GM23248 (cell line): ENCODE measurements at regions not wholly inside any gene's neighbourhood (a gene's known extent, or its start where the extent isn't known, plus 50 kb on each side); places are given as distances from the start of the nearest gene placed in this dataset.

Experiments
- DNase-seq: peaks from one replicate; pipeline ENCODE4 v3.0.0-alpha.2; 2015
- H2AFZ ChIP-seq: fragments of 200-600 bp; sonication (generic); 2 replicates; pipeline ENCODE4 v1.6.1; 2016; ENCODE audit warnings: antibody characterized with exemption
- H3F3A ChIP-seq: fragments of 200-600 bp; sonication (generic); 2 replicates; pipeline ENCODE4 v1.6.1; 2016; ENCODE audit warnings: mild to moderate bottlenecking, antibody characterized with exemption, mixed run types; ENCODE audit not compliant: insufficient read depth
- H3K27ac ChIP-seq: fragments of 200-600 bp; sonication (generic); 2 replicates; pipeline ENCODE4 v1.5.1; 2016; ENCODE audit warnings: mild to moderate bottlenecking
- H3K27me3 ChIP-seq: fragments of 200-600 bp; sonication (generic); replicated peaks from 2 replicates; pipeline ENCODE4 v1.6.1; 2016; ENCODE audit warnings: mild to moderate bottlenecking; ENCODE audit not compliant: insufficient read depth
- H3K36me3 ChIP-seq: fragments of 200-600 bp; sonication (generic); 2 replicates; pipeline ENCODE4 v1.6.1; 2016; ENCODE audit warnings: low read depth, mild to moderate bottlenecking
- H3K4me1 ChIP-seq: fragments of 200-600 bp; sonication (generic); 2 replicates; pipeline ENCODE4 v1.6.1; 2016; ENCODE audit warnings: mild to moderate bottlenecking; ENCODE audit not compliant: insufficient read depth
- H3K4me2 ChIP-seq: fragments of 200-600 bp; sonication (generic); one replicate; pipeline ENCODE4 v1.6.1; 2016; ENCODE audit warnings: mild to moderate bottlenecking; ENCODE audit not compliant: unreplicated experiment
- H3K4me3 ChIP-seq: fragments of 200-600 bp; sonication (generic); 2 replicates; pipeline ENCODE4 v1.5.1; 2016; ENCODE audit warnings: mild to moderate bottlenecking
- H3K79me2 ChIP-seq: fragments of 200-600 bp; sonication (generic); 2 replicates; pipeline ENCODE4 v1.6.1; 2016; ENCODE audit warnings: mild to moderate bottlenecking; ENCODE audit not compliant: insufficient read depth
- H3K9ac ChIP-seq: fragments of 200-600 bp; sonication (generic); 2 replicates; pipeline ENCODE4 v1.6.1; 2016; ENCODE audit warnings: mild to moderate bottlenecking
- H3K9me2 ChIP-seq: fragments of 200-600 bp; sonication (generic); 2 replicates; pipeline ENCODE4 v1.6.1; 2016; ENCODE audit warnings: mixed run types, mild to moderate bottlenecking, moderate library complexity; ENCODE audit not compliant: insufficient read depth
- H3K9me3 ChIP-seq: fragments of 200-600 bp; sonication (generic); one replicate; pipeline ENCODE4 v1.6.1; 2017; ENCODE audit warnings: low read depth
- H4K20me1 ChIP-seq: fragments of 200-600 bp; sonication (generic); 2 replicates; pipeline ENCODE4 v1.6.0; 2016; ENCODE audit not compliant: insufficient read depth
- EZH2 ChIP-seq: fragments of 200-600 bp; sonication (generic); IDR thresholded peaks from 2 replicates; pipeline ENCODE4 v1.6.1; 2018; ENCODE audit warnings: antibody characterized with exemption, mild to moderate bottlenecking; ENCODE audit not compliant: insufficient read depth, poor library complexity, severe bottlenecking
- EZH2phosphoT487 ChIP-seq: fragments of 200-600 bp; sonication (generic); IDR thresholded peaks from 2 replicates; pipeline ENCODE4 v1.6.1; 2018; ENCODE audit warnings: antibody characterized with exemption, moderate library complexity, mild to moderate bottlenecking, low read depth; ENCODE audit not compliant: insufficient read depth
- WGBS, 2 experiments: methylation state at CpG; one replicate each; pipeline ENCODE4 v1.1.6; 2015 to 2017; ENCODE audit warnings: low lambda C conversion rate in 2 of 2, low coverage in 1 of 2; ENCODE audit errors: missing lambda C conversion rate in 2 of 2; 5-methylcytosine and 5-hydroxymethylcytosine counted together
- in situ Hi-C: fragments of 300-500 bp; cut with MboI; formaldehyde crosslinking; loops from 2 replicates; pipeline ENCODE4 v1.15.0; 2020

GRCh38 chr5:121573721-121574382 lies 277.8 kb upstream of the FTMT start:
- Histone ChIP-seq H3K9me2 (no peaks in the 10 kb centered on the region), H2AFZ (no peak overlapping the region), H3K4me2 (no peak overlapping the region), H3K36me3 (no peaks in the 10 kb centered on the region), H3K27me3 (no peaks in the 10 kb centered on the region), H3K27ac (no peak overlapping the region), H3F3A (no peaks in the 10 kb centered on the region), H4K20me1 (no peaks in the 10 kb centered on the region), H3K9ac (no peak overlapping the region), H3K4me1 (no peaks in the 10 kb centered on the region), H3K79me2 (no peaks in the 10 kb centered on the region), H3K4me3 (no peak overlapping the region), H3K9me3 (no peaks in the 10 kb centered on the region)
- no peak for DNase-seq
- TF ChIP-seq EZH2phosphoT487, result no peak
- no peak for TF ChIP-seq EZH2
- in situ Hi-C loops, result no loop called here
- 0 to 2% methylated on average over 1 of the region's 1 CpG for WGBS, 2 experiments

DNA sequence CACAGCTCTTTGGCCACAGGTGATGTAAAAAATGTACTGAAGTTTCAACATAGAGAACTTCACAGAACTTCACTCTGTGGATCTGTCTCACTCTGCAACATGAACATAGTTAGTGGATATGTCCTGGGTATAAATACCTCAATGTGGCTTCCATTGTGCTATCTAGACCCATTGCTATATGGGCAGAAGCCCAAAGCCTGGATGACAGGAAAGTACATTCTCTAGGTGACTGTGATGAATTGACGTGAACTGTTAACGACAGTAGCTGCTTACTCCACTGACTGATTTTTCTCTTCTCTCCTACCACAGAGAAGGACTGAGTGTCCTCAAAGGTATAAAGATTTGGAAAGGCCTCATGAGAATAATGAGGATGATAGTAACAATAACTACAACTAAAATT lies 270.1 kb upstream of the FTMT start:
- DNase-seq, result no peak
- H3K9me3 ChIP-seq, result no peaks in the 10 kb centered on the region
- H3F3A ChIP-seq, result no peaks in the 10 kb centered on the region
- H3K36me3 ChIP-seq, result no peaks in the 10 kb centered on the region
- H3K4me2 ChIP-seq, result no peak overlapping the region
- H3K4me1 ChIP-seq, result no peaks in the 10 kb centered on the region
- no peaks in the 10 kb centered on the region for H3K9me2 ChIP-seq
- H3K79me2 ChIP-seq, result no peaks in the 10 kb centered on the region
- no peak overlapping the region for H2AFZ ChIP-seq
- H4K20me1 ChIP-seq, result no peaks in the 10 kb centered on the region
- in situ Hi-C loops, result no loop called here
- H3K9ac ChIP-seq, result no peak overlapping the region
- H3K27ac ChIP-seq, result no peak overlapping the region
- H3K27me3 ChIP-seq, result no peaks in the 10 kb centered on the region
- TF ChIP-seq EZH2 (no peak), EZH2phosphoT487 (no peak)
- no peak overlapping the region for H3K4me3 ChIP-seq
- WGBS, 2 experiments, result 54 to 63% methylated on average over 2 of the region's 2 CpGs

GRCh38 chr5:121596882-121597281 lies 254.8 kb upstream of the FTMT start:
- H3K9me3 ChIP-seq, result no peaks in the 10 kb centered on the region
- no peak overlapping the region for H3K4me3 ChIP-seq
- in situ Hi-C loops, result no loop called here
- 43 to 54% methylated on average over 3 of the region's 3 CpGs for WGBS, 2 experiments
- H3K27me3 ChIP-seq, result no peaks in the 10 kb centered on the region
- no peak overlapping the region for H3K4me2 ChIP-seq
- TF ChIP-seq EZH2 (no peak), EZH2phosphoT487 (no peak)
- H3K79me2 ChIP-seq, result no peaks in the 10 kb centered on the region
- H2AFZ ChIP-seq, result no peak overlapping the region
- no peaks in the 10 kb centered on the region for H3K36me3 ChIP-seq
- no peak for DNase-seq
- H3K9me2 ChIP-seq, result no peaks in the 10 kb centered on the region
- H3K4me1 ChIP-seq, result no peaks in the 10 kb centered on the region
- no peak overlapping the region for H3K9ac ChIP-seq
- H3F3A ChIP-seq, result no peaks in the 10 kb centered on the region
- H4K20me1 ChIP-seq, result no peaks in the 10 kb centered on the region
- no peak overlapping the region for H3K27ac ChIP-seq

DNA sequence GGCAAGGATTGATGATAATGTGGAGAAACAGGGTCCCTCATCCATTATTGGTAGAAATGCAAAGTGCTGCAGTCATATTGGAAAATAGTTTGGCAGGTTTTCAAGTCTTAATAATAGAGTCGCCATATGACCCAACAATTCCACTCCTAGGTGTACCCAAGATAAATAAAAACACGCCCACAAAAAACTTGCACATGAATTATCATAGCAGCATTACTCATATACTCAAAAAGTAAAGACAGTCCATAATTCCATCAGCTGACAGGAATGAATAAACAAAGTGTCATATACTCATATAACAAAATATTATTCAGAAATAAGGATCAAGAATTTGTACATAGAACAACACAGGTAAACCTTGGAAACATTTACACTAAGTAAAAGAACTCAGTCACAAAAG lies 242.9 kb upstream of the FTMT start:
- H3K4me2 ChIP-seq, result no peak overlapping the region
- no peaks in the 10 kb centered on the region for H3K36me3 ChIP-seq
- no peaks in the 10 kb centered on the region for H3K27me3 ChIP-seq
- DNase-seq, result no peak
- no peak overlapping the region for H3K27ac ChIP-seq
- H3K79me2 ChIP-seq, result no peaks in the 10 kb centered on the region
- no peaks in the 10 kb centered on the region for H4K20me1 ChIP-seq
- no peaks in the 10 kb centered on the region for H3K9me2 ChIP-seq
- in situ Hi-C loops, result no loop called here
- no peak overlapping the region for H3K4me3 ChIP-seq
- TF ChIP-seq EZH2, result no peak
- no peak for TF ChIP-seq EZH2phosphoT487
- no peaks in the 10 kb centered on the region for H3K9me3 ChIP-seq
- no peak overlapping the region for H3K9ac ChIP-seq
- H3F3A ChIP-seq, result no peaks in the 10 kb centered on the region
- H2AFZ ChIP-seq, result no peak overlapping the region
- H3K4me1 ChIP-seq, result no peaks in the 10 kb centered on the region
- WGBS, 2 experiments, result 45 to 47% methylated on average over 2 of the region's 2 CpGs

DNA sequence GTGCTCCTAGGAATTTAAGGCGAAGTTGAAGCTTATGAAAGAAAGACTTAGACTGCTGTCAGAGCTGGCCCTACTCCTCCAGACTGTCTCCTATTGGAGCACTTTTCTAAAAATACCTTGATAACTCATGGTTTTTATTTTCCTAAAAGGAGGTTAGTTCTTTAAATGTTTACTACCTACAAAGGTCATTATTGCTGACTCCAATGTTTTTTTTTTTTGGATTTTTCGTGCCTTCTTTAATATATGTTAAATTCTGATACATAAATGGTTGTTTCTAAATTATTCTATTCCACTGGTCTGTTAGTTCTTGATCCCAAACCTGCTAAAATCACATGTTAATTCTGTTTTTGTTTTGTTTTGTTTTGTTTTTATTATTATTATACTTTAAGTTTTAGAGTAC lies 227.6 kb upstream of the FTMT start:
- Histone ChIP-seq H3K27me3 (no peaks in the 10 kb centered on the region), H3K4me3 (no peak overlapping the region), H3K9me3 (no peaks in the 10 kb centered on the region), H3K79me2 (no peaks in the 10 kb centered on the region), H3F3A (no peaks in the 10 kb centered on the region), H3K9me2 (no peaks in the 10 kb centered on the region), H4K20me1 (no peaks in the 10 kb centered on the region), H3K27ac (no peak overlapping the region), H3K4me2 (no peak overlapping the region), H3K9ac (no peak overlapping the region), H2AFZ (no peak overlapping the region), H3K36me3 (no peaks in the 10 kb centered on the region), H3K4me1 (no peaks in the 10 kb centered on the region)
- in situ Hi-C loops, result no loop called here
- TF ChIP-seq EZH2, result no peak
- TF ChIP-seq EZH2phosphoT487, result no peak
- DNase-seq, result no peak
- WGBS, 2 experiments, result 27 to 31% methylated on average over 2 of the region's 2 CpGs
